B cell (primary cell): ENCODE measurements at regions not wholly inside any gene's neighbourhood (a gene's known extent, or its start where the extent isn't known, plus 50 kb on each side); places are given as distances from the start of the nearest gene placed in this dataset.

Experiments used
- ATAC-seq: fragments of 200-7000 bp; cut with Tn5 transposase; one replicate; pipeline ENCODE4 v1.10.0; 2021; ENCODE audit warnings: low read depth, mild to moderate bottlenecking, moderate number of reproducible peaks, moderate library complexity
- CTCF ChIA-PET: fragments of 350-600 bp; sonication (Branson Sonifier 250); formaldehyde crosslinking; loops from one replicate; lab custom pipeline; 2021; ENCODE audit warnings: antibody characterized with exemption, inconsistent platforms; lab: Charles Lee
- POLR2A ChIA-PET: fragments of 350-600 bp; sonication (Branson Sonifier 250); formaldehyde crosslinking; loops from one replicate; lab custom pipeline; 2021; ENCODE audit warnings: antibody characterized with exemption; lab: Charles Lee
- DNase-seq: peaks from one replicate; pipeline ENCODE4 v3.0.0; 2013
- H2AFZ ChIP-seq: 2 replicates; pipeline ENCODE4 v1.6.1; 2012; ENCODE audit warnings: mild to moderate bottlenecking, low read depth, low read length; ENCODE audit not compliant: insufficient read depth, poor library complexity, severe bottlenecking
- H3K27ac ChIP-seq, 2 donors: 1 replicate in 1 of 2; 2 replicates in 1 of 2; pipeline ENCODE4 v1.5.1; 2012 to 2013; ENCODE audit warnings: low read length in 2 of 2, mild to moderate bottlenecking in 2 of 2, moderate library complexity in 1 of 2
- H3K27me3 ChIP-seq, 4 experiments: fragments of 200-600 bp in 1 of 4; sonication (generic) in 1 of 4; replicated peaks in 1 of 4; 1 replicate in 2 of 4; 2 replicates in 2 of 4; pipeline versions ENCODE4 v1.6.1 to v1.7.0; 2013 to 2016; ENCODE audit warnings: low read length in 3 of 4, mild to moderate bottlenecking in 2 of 4, mixed read lengths in 1 of 4, moderate library complexity in 1 of 4; ENCODE audit not compliant: insufficient read depth in 4 of 4, control insufficient read depth in 3 of 4; ENCODE audit errors: control extremely low read depth in 1 of 4
- H3K36me3 ChIP-seq, 2 experiments: replicated peaks in 1 of 2; 1 replicate in 1 of 2; 2 replicates in 1 of 2; pipeline versions ENCODE4 v1.6.1 to v1.7.1; 2013; ENCODE audit warnings: low read length in 1 of 2; ENCODE audit not compliant: insufficient read depth in 2 of 2, control insufficient read depth in 1 of 2; ENCODE audit errors: control extremely low read depth in 1 of 2, extremely low read depth in 1 of 2
- H3K4me1 ChIP-seq, 2 donors: fragments of 200-600 bp in 1 of 2; sonication (generic) in 1 of 2; 1 replicate in 1 of 2; 2 replicates in 1 of 2; pipeline versions ENCODE4 v1.5.1 to v1.6.1; 2013 to 2017; ENCODE audit warnings: low read length in 2 of 2; ENCODE audit not compliant: control insufficient read depth in 2 of 2, insufficient read depth in 2 of 2
- H3K4me2 ChIP-seq: replicated peaks from 2 replicates; pipeline ENCODE3; 2012; ENCODE audit warnings: mild to moderate bottlenecking, low read depth, low read length; ENCODE audit not compliant: poor library complexity, severe bottlenecking
- H3K4me3 ChIP-seq, 5 experiments: fragments of 200-600 bp in 1 of 5; sonication (generic) in 1 of 5; 1 replicate in 3 of 5; 2 replicates in 2 of 5; pipeline versions ENCODE4 v1.5.1 to v1.7.0; 2011 to 2016; ENCODE audit warnings: low read length in 4 of 5, mild to moderate bottlenecking in 4 of 5, low read depth in 2 of 5, control low read depth in 1 of 5, moderate library complexity in 1 of 5; ENCODE audit not compliant: insufficient read depth in 1 of 5; ENCODE audit errors: control extremely low read depth in 1 of 5, extremely low read depth in 1 of 5
- H3K79me2 ChIP-seq: fragments of 200-600 bp; sonication (generic); one replicate; pipeline ENCODE4 v1.6.0; 2016; ENCODE audit warnings: low read length; ENCODE audit not compliant: control insufficient read depth, insufficient read depth
- H3K9ac ChIP-seq: fragments of 200-600 bp; sonication (generic); 2 replicates; pipeline ENCODE4 v1.6.1; 2017; ENCODE audit warnings: mild to moderate bottlenecking, low read length, moderate library complexity
- H3K9me3 ChIP-seq, 3 donors: one replicate each; pipeline versions ENCODE4 v1.6.1 to v1.7.1; 2013; ENCODE audit warnings: low read length in 2 of 3; ENCODE audit not compliant: control insufficient read depth in 2 of 3, insufficient read depth in 1 of 3; ENCODE audit errors: control extremely low read depth in 1 of 3
- H4K20me1 ChIP-seq: 2 replicates; pipeline ENCODE4 v1.6.0; 2012; ENCODE audit warnings: mild to moderate bottlenecking, low read length; ENCODE audit not compliant: insufficient read depth, control insufficient read depth, poor library complexity, severe bottlenecking
- H3K27ac Mint-ChIP-seq: one replicate; pipeline ENCODE4 v1.8.0; 2021; ENCODE audit warnings: mixed read lengths
- H3K27me3 Mint-ChIP-seq: one replicate; pipeline ENCODE4 v1.8.0; 2021; ENCODE audit warnings: mixed read lengths
- H3K4me1 Mint-ChIP-seq: one replicate; pipeline ENCODE4 v1.8.0; 2021; ENCODE audit warnings: mixed read lengths
- H3K4me3 Mint-ChIP-seq: one replicate; pipeline ENCODE4 v1.8.0; 2021; ENCODE audit warnings: mixed read lengths
- H3K9me3 Mint-ChIP-seq: one replicate; pipeline ENCODE4 v1.8.0; 2022; ENCODE audit warnings: mixed read lengths; ENCODE audit not compliant: insufficient read depth
- EZH2 ChIP-seq: IDR thresholded peaks from 2 replicates; pipeline ENCODE4 v1.6.1; 2012; ENCODE audit warnings: borderline replicate concordance, low read depth, mild to moderate bottlenecking, moderate library complexity, low read length; ENCODE audit not compliant: insufficient read depth, poor library complexity, severe bottlenecking
- WGBS: methylation state at CpG from one replicate; pipeline ENCODE4 v1.1.5; 2013; ENCODE audit warnings: missing lambda C conversion rate; ENCODE audit not compliant: insufficient coverage; 5-methylcytosine and 5-hydroxymethylcytosine counted together
- intact Hi-C: fragments of 100-400 bp; cut with micrococcal nuclease; formaldehyde crosslinking; loops from one replicate; pipeline ENCODE4 v1.10.0; 2022
- TF ChIP-seq, protein P1 (sequence below): fragments of 200-600 bp; IDR thresholded peaks from one replicate; pipeline ENCODE4 v1.8.0; 2022; ENCODE audit warnings: antibody characterized with exemption, mild to moderate bottlenecking

DNA sequence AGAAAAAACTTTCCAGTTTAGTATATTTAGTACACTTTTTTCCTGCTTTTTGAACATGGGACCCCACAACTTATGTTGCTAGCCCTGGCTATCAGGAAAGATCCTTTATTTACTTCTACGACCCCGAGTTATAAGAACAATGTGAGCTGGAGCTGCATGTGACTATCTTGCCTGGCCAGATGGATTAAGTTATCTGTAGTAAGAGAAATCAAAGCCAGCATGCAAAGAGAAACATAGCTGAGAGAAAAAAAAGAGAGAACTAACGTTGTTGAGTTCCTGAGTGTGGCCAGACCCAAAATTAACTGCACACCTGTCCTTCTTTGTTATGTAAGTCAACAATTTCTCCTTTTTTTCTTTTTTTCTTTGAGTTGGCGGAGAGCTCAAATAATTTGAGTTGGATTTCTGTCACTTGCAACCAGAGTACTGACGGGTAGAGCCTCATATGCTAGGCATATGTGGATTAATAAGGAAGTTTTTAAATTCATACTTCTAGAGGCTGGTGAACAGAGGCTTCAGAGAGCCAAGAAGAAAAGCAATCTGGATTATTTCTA lies 219.5 kb downstream of the HACE1 start:
- Histone ChIP-seq H3K9ac (no peak overlapping the region), H3K9me3 (no peaks in the 10 kb centered on the region), H3K27me3 (no peaks in the 10 kb centered on the region), H3K36me3 (no peaks in the 10 kb centered on the region), H3K4me3 (no peak overlapping the region), H3K4me2 (peak overlapping the region; percentile 8), H3K4me1 (peaks cover 6 to 8% of the 10 kb centered on the region in 2 donors), H3K27ac (peak overlapping the region in 1 of 2 donors; percentile 35), H2AFZ (peak overlapping the region; percentile 45), H4K20me1 (no peaks in the 10 kb centered on the region), H3K79me2 (no peaks in the 10 kb centered on the region)
- Mint-ChIP-seq H3K4me1 (peaks cover 17% of the 10 kb centered on the region), H3K9me3 (no peaks in the 10 kb centered on the region), H3K27ac (no peak overlapping the region), H3K4me3 (no peak overlapping the region), H3K27me3 (no peaks in the 10 kb centered on the region)
- no CpG with 5 or more reads among the region's 5 CpGs for WGBS
- ChIA-PET CTCF (no interaction called here), POLR2A (no interaction called here)
- DNase-seq: no peak
- intact Hi-C loops: no loop called here
- TF ChIP-seq EZH2: no peak
- TF ChIP-seq, protein P1, sequence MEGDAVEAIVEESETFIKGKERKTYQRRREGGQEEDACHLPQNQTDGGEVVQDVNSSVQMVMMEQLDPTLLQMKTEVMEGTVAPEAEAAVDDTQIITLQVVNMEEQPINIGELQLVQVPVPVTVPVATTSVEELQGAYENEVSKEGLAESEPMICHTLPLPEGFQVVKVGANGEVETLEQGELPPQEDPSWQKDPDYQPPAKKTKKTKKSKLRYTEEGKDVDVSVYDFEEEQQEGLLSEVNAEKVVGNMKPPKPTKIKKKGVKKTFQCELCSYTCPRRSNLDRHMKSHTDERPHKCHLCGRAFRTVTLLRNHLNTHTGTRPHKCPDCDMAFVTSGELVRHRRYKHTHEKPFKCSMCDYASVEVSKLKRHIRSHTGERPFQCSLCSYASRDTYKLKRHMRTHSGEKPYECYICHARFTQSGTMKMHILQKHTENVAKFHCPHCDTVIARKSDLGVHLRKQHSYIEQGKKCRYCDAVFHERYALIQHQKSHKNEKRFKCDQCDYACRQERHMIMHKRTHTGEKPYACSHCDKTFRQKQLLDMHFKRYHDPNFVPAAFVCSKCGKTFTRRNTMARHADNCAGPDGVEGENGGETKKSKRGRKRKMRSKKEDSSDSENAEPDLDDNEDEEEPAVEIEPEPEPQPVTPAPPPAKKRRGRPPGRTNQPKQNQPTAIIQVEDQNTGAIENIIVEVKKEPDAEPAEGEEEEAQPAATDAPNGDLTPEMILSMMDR: no peak
- no peak for ATAC-seq

- Histone ChIP-seq H3K79me2 (no peaks in the 10 kb centered on the region), H3K36me3 (no peaks in the 10 kb centered on the region), H3K4me1 (peaks cover 6 to 8% of the 10 kb centered on the region in 2 donors), H3K4me3 (no peak overlapping the region), H3K9me3 (peaks cover 0 to 1% (median 0%) of the 10 kb centered on the region in 3 donors), H3K9ac (no peak overlapping the region), H4K20me1 (no peaks in the 10 kb centered on the region), H2AFZ (no peak overlapping the region), H3K27me3 (no peaks in the 10 kb centered on the region), H3K4me2 (no peak overlapping the region), H3K27ac (no peak overlapping the region)
- no peak overlapping the region for H3K27ac Mint-ChIP-seq
- CTCF ChIA-PET: no interaction called here
- peaks cover 17% of the 10 kb centered on the region for H3K4me1 Mint-ChIP-seq
- H3K4me3 Mint-ChIP-seq: no peak overlapping the region
- DNase-seq (no peak), ATAC-seq (no peak)
- H3K9me3 Mint-ChIP-seq: no peaks in the 10 kb centered on the region
- intact Hi-C loops: no loop called here
- POLR2A ChIA-PET: no interaction called here
- no peaks in the 10 kb centered on the region for H3K27me3 Mint-ChIP-seq
- TF ChIP-seq, protein P1: no peak
- no peak for TF ChIP-seq EZH2
Observed at GRCh38 chr6:104639668-104640067, 220.1 kb downstream of the HACE1 start.
